DND-41 (cell line): ENCODE measurements at regions not wholly inside any gene's neighbourhood (a gene's known extent, or its start where the extent isn't known, plus 50 kb on each side); places are given as distances from the start of the nearest gene placed in this dataset.

Source experiments
- ATAC-seq: fragments of 200-7000 bp; cut with Tn5 transposase; 3 replicates; pipeline ENCODE4 v1.9.1; 2021; ENCODE audit warnings: low read depth; ENCODE audit not compliant: insufficient read depth
- DNase-seq: peaks from one replicate; pipeline ENCODE4 v3.0.0-alpha.2; 2020
- H2AFZ ChIP-seq: 2 replicates; pipeline ENCODE4 v1.6.0; 2012; ENCODE audit warnings: low read depth, low read length
- H3K27ac ChIP-seq: 2 replicates; pipeline ENCODE4 v1.5.1; 2012; ENCODE audit warnings: low read length, inconsistent platforms
- H3K27me3 ChIP-seq: fragments of 200-600 bp; sonication (generic); 2 replicates; pipeline ENCODE4 v1.6.0; 2012; ENCODE audit warnings: low read length, mild to moderate bottlenecking, inconsistent platforms; ENCODE audit not compliant: insufficient read depth, poor library complexity
- H3K36me3 ChIP-seq: 2 replicates; pipeline ENCODE4 v1.5.1; 2012; ENCODE audit warnings: low read length, inconsistent platforms; ENCODE audit not compliant: insufficient read depth
- H3K4me1 ChIP-seq: 2 replicates; pipeline ENCODE4 v1.5.1; 2012; ENCODE audit warnings: mild to moderate bottlenecking, low read length; ENCODE audit not compliant: insufficient read depth
- H3K4me2 ChIP-seq: 2 replicates; pipeline ENCODE4 v1.6.0; 2012; ENCODE audit warnings: mild to moderate bottlenecking, moderate library complexity, low read length, inconsistent platforms; ENCODE audit not compliant: insufficient read depth
- H3K4me3 ChIP-seq, 2 experiments: fragments of 200-600 bp in 1 of 2; shearing (Covaris generic) in 1 of 2; 2 replicates each; pipeline ENCODE4 v1.5.1; 2012 to 2016; ENCODE audit warnings: inconsistent platforms in 2 of 2, low read length in 2 of 2, mild to moderate bottlenecking in 2 of 2, low read depth in 1 of 2, moderate library complexity in 1 of 2
- H3K79me2 ChIP-seq: 2 replicates; pipeline ENCODE4 v1.6.0; 2012; ENCODE audit warnings: low read length, inconsistent platforms; ENCODE audit not compliant: insufficient read depth
- H3K9ac ChIP-seq: 2 replicates; pipeline ENCODE4 v1.6.0; 2012; ENCODE audit warnings: low read depth, mild to moderate bottlenecking, inconsistent platforms, low read length, moderate library complexity
- H3K9me3 ChIP-seq: 2 replicates; pipeline ENCODE4 v1.5.1; 2012; ENCODE audit warnings: low read length, moderate library complexity, mild to moderate bottlenecking, inconsistent platforms; ENCODE audit not compliant: insufficient read depth, severe bottlenecking
- H4K20me1 ChIP-seq: 2 replicates; pipeline ENCODE4 v1.6.0; 2012; ENCODE audit warnings: low read length; ENCODE audit not compliant: insufficient read depth
- CTCF ChIP-seq: IDR thresholded peaks from 2 replicates; pipeline ENCODE4 v1.5.1; 2012; ENCODE audit warnings: borderline replicate concordance, low read length, moderate library complexity, mild to moderate bottlenecking; ENCODE audit not compliant: poor library complexity, severe bottlenecking; ENCODE audit errors: extremely low read depth
- EZH2 ChIP-seq: IDR thresholded peaks from 3 replicates; pipeline ENCODE4 v1.6.1; 2012; ENCODE audit warnings: borderline replicate concordance, low read depth, mild to moderate bottlenecking, moderate library complexity, low read length, inconsistent platforms; ENCODE audit not compliant: severe bottlenecking

GRCh38 chr3:20604659-20605058 is 418.7 kb upstream of the SGO1 start:
- Histone ChIP-seq H3K27ac (no peak overlapping the region), H3K36me3 (no peaks in the 10 kb centered on the region), H3K9me3 (no peaks in the 10 kb centered on the region), H2AFZ (no peak overlapping the region), H3K79me2 (no peaks in the 10 kb centered on the region), H3K4me2 (no peak overlapping the region), H4K20me1 (no peaks in the 10 kb centered on the region), H3K4me1 (no peaks in the 10 kb centered on the region), H3K4me3 (no peak overlapping the region), H3K27me3 (no peaks in the 10 kb centered on the region), H3K9ac (no peak overlapping the region)
- DNase-seq (no peak), ATAC-seq (no peak)
- TF ChIP-seq EZH2 (no peak), CTCF (no peak)

GRCh38 chr3:20589275-20589674 is 403.3 kb upstream of the SGO1 start:
- Histone ChIP-seq H3K4me3 (no peak overlapping the region), H3K27ac (no peak overlapping the region), H3K9me3 (no peaks in the 10 kb centered on the region), H4K20me1 (no peaks in the 10 kb centered on the region), H3K9ac (no peak overlapping the region), H3K79me2 (no peaks in the 10 kb centered on the region), H3K4me2 (no peak overlapping the region), H3K36me3 (no peaks in the 10 kb centered on the region), H2AFZ (no peak overlapping the region), H3K27me3 (no peaks in the 10 kb centered on the region), H3K4me1 (no peaks in the 10 kb centered on the region)
- DNase-seq (no peak), ATAC-seq (no peak)
- TF ChIP-seq EZH2 (no peak), CTCF (no peak)

- TF ChIP-seq CTCF (no peak), EZH2 (no peak)
- Histone ChIP-seq H3K9me3 (no peaks in the 10 kb centered on the region), H3K4me2 (no peak overlapping the region), H3K4me1 (no peaks in the 10 kb centered on the region), H3K27ac (no peak overlapping the region), H3K79me2 (no peaks in the 10 kb centered on the region), H3K4me3 (no peak overlapping the region), H2AFZ (no peak overlapping the region), H3K9ac (no peak overlapping the region), H3K36me3 (no peaks in the 10 kb centered on the region), H3K27me3 (no peaks in the 10 kb centered on the region), H4K20me1 (no peaks in the 10 kb centered on the region)
- DNase-seq (no peak), ATAC-seq (no peak)
These were observed 402.8 kb upstream of the SGO1 start for GRCh38 chr3:20588781-20589180.

- no peak overlapping the region for H3K4me2 ChIP-seq
- no peak overlapping the region for H2AFZ ChIP-seq
- DNase-seq, result no peak
- no peak overlapping the region for H3K4me3 ChIP-seq
- no peaks in the 10 kb centered on the region for H3K36me3 ChIP-seq
- no peak overlapping the region for H3K9ac ChIP-seq
- ATAC-seq, result no peak
- no peak overlapping the region for H3K27ac ChIP-seq
- H3K79me2 ChIP-seq, result no peaks in the 10 kb centered on the region
- no peaks in the 10 kb centered on the region for H3K27me3 ChIP-seq
- no peaks in the 10 kb centered on the region for H3K9me3 ChIP-seq
- TF ChIP-seq EZH2 (no peak), CTCF (no peak)
- no peaks in the 10 kb centered on the region for H3K4me1 ChIP-seq
- H4K20me1 ChIP-seq, result no peaks in the 10 kb centered on the region
These were observed 397.6 kb upstream of the SGO1 start for GRCh38 chr3:20583648-20584047.
